Umbilical cord (tissue), 1 donor: ENCODE measurements at regions not wholly inside any gene's neighbourhood (a gene's known extent, or its start where the extent isn't known, plus 50 kb on each side); places are given as distances from the start of the nearest gene placed in this dataset.

Experiments
- DNase-seq: peaks from one replicate; pipeline ENCODE4 v3.0.0-alpha.2; 2015; ENCODE audit warnings: low spot score

GRCh38 chr5:54653956-54654614 lies 136.5 kb downstream of the SNX18 start:
- no peak for DNase-seq

- DNase-seq = peak; percentile 18
Measured at GRCh38 chr5:54651482-54652076, 134.0 kb downstream of the SNX18 start.

GRCh38 chr5:54649041-54649504 lies 131.5 kb downstream of the SNX18 start:
- DNase-seq = no peak

- peak; percentile 66 for DNase-seq
Measured at GRCh38 chr5:54646356-54647101, 129.0 kb downstream of the SNX18 start.

GRCh38 chr5:54645882-54646355 lies 128.4 kb downstream of the SNX18 start:
- DNase-seq = no peak

- no peak for DNase-seq
Measured at GRCh38 chr5:54644226-54644625, 126.7 kb downstream of the SNX18 start.

GRCh38 chr5:54643685-54644106 lies 126.1 kb downstream of the SNX18 start:
- DNase-seq = peak; percentile 45

- no peak for DNase-seq
Measured at GRCh38 chr5:54639621-54640020, 122.1 kb downstream of the SNX18 start.

- DNase-seq = no peak
Measured at GRCh38 chr5:54638106-54638505, 120.5 kb downstream of the SNX18 start.

GRCh38 chr5:54637654-54638053 lies 120.1 kb downstream of the SNX18 start:
- DNase-seq = peak; percentile 52

- DNase-seq = no peak
Measured at GRCh38 chr5:54634089-54634488, 116.5 kb downstream of the SNX18 start.

GRCh38 chr5:54632131-54632701 lies 114.7 kb downstream of the SNX18 start:
- peak; percentile 86 for DNase-seq

GRCh38 chr5:54630738-54631359 lies 113.3 kb downstream of the SNX18 start:
- DNase-seq = peak; percentile 55

- no peak for DNase-seq
Measured at GRCh38 chr5:54629115-54629514, 111.6 kb downstream of the SNX18 start.

- no peak for DNase-seq
Measured at GRCh38 chr5:54628050-54628449, 110.5 kb downstream of the SNX18 start.

GRCh38 chr5:54626407-54626806 lies 108.8 kb downstream of the SNX18 start:
- no peak for DNase-seq

GRCh38 chr5:54624805-54625568 lies 107.4 kb downstream of the SNX18 start:
- DNase-seq = no peak

- DNase-seq = no peak
Measured at GRCh38 chr5:54621709-54622108, 104.2 kb downstream of the SNX18 start.

- DNase-seq = no peak
Measured at GRCh38 chr5:54621048-54621447, 103.5 kb downstream of the SNX18 start.

- DNase-seq = no peak
Measured at GRCh38 chr5:54620141-54620933, 102.8 kb downstream of the SNX18 start.
